ENCODE measurements at regions not wholly inside any gene's neighbourhood (a gene's known extent, or its start where the extent isn't known, plus 50 kb on each side); places are given as distances from the start of the nearest gene placed in this dataset.

DNA sequence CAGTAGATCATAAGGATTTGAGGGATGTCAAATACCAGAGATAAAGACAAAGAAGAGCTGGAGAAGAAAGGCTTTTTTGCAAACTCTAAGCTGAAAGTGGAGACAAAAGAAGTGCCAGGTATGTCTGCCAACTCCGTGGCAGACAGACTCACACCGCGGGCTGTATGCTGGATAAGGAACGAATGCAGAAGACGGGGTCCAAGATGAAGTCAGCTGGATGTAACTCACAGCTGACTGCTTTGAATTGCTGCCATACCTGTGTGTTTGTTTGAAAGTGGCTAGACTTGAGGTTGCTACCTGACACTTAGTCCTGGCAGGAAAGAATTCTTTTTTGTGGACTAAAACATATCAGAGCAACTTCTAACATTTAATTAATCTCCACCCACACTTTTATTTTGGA lies 398.8 kb downstream of the DLEU7 start:
- TF ChIP-seq, protein P1, sequence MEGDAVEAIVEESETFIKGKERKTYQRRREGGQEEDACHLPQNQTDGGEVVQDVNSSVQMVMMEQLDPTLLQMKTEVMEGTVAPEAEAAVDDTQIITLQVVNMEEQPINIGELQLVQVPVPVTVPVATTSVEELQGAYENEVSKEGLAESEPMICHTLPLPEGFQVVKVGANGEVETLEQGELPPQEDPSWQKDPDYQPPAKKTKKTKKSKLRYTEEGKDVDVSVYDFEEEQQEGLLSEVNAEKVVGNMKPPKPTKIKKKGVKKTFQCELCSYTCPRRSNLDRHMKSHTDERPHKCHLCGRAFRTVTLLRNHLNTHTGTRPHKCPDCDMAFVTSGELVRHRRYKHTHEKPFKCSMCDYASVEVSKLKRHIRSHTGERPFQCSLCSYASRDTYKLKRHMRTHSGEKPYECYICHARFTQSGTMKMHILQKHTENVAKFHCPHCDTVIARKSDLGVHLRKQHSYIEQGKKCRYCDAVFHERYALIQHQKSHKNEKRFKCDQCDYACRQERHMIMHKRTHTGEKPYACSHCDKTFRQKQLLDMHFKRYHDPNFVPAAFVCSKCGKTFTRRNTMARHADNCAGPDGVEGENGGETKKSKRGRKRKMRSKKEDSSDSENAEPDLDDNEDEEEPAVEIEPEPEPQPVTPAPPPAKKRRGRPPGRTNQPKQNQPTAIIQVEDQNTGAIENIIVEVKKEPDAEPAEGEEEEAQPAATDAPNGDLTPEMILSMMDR (IDR thresholded peaks at IDR 0.05; ENCODE audit: borderline replicate concordance, extremely low read depth, low read length, poor library complexity, severe bottlenecking): no peak
- TF ChIP-seq EZH2 (IDR thresholded peaks at IDR 0.05; ENCODE audit: borderline replicate concordance, low read depth, low read length, severe bottlenecking): no peak
